ELF-1 (cell line): ENCODE measurements at regions not wholly inside any gene's neighbourhood (a gene's known extent, or its start where the extent isn't known, plus 50 kb on each side); places are given as distances from the start of the nearest gene placed in this dataset.

Experiments used
- DNase-seq: peaks from one replicate; pipeline ENCODE4 v3.0.0-alpha.2; 2016; ENCODE audit warnings: low read depth, low spot score

DNA sequence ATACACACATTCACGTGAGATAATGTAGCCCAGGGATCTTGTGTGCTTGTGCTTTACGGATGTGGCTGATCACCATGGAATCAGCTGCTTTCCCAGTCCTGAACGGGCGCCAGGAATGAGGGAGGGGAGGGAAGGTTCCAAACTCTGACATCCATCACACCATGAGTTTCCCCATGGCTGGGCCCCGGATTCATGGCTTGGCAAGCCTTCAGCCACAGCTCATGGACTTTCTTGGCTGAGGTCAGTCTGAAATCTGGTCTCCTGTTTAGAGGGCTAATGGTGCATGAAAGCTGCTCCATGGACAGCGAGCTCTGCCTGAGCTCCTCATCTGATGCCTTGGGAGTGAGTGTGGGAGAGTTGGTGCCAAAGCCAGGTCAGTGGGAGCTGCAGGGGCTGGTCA is 767.6 kb upstream of the EEF2KMT start:
- DNase-seq: no peak

DNA sequence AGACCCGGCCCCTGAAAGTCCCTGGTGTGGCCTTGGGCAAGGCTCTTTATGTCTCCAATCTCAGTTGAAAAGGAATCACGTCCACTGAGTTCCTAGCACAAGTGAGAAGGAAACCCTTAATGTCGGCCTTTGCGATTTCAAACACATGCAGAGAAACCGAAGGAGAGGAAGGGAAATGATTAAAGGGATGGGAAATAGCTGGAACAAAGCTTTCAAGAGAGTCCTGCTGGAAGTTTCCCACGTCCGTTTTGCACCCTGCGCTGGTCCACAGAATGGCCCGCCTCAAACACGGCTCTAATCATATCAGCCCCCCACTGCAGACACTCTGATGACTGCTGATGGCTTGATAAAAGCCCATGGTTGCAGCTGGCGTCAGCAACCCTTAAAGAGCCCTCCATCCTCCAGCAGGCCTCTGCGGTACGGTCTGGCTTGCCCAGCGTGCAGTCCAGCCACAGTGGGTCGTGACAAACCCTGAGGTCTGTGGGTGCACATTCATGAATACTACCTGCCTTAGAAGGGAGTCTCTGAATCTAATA is 765.5 kb upstream of the EEF2KMT start:
- no peak for DNase-seq

DNA sequence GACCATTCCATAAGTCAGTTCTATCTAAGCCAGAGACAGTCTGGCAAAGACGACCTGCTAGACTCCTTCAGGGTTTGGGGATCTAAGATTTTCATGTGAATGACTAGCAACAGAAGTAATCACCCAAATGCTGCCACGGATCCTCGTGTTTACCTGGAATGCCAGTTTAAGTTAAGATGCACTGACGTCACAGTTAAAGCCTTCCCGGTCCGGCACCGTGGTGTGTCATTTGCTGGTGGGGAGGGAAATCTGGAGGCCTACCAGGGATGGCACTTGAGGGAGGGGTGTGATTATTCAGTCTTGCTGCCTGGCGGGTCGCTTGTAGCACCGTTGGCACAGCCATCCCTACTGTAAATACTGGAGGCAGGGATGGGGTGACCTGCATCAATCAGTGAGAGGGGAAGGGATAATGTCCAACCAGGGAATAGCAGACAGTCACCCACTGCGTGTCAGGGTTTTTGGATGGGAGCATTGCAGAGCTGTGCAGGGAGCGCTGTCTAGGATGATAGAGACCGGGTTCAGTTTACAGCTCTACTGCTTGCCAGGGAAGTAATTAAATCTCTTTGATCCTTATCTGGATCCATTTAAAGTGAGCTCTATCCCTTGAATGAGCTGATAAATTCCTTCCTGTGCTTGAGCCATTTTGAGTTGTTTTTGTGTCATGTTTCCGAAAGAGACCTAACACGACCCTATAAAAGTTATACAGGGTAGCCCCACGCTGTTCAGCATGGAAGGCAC is 764.7 kb upstream of the EEF2KMT start:
- no peak for DNase-seq

DNA sequence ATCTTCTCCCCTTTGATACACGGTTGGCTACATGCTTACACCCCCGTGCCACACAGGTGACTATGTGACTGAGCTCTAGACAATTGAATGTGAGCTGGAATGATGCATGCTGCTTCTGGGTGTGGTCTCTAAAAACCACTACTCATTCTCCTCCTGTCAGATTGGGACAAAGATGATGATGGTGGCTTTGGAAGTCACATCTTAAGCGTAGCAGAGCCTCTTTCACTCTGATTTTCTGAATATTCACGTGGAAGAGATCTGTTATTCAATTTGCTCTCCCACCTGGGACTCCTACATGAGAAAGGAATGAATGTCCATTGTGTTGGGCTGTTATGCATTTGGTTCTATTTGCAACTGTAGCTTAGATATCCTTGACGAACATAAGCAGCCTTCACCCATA is 763.6 kb upstream of the EEF2KMT start:
- no peak for DNase-seq

DNA sequence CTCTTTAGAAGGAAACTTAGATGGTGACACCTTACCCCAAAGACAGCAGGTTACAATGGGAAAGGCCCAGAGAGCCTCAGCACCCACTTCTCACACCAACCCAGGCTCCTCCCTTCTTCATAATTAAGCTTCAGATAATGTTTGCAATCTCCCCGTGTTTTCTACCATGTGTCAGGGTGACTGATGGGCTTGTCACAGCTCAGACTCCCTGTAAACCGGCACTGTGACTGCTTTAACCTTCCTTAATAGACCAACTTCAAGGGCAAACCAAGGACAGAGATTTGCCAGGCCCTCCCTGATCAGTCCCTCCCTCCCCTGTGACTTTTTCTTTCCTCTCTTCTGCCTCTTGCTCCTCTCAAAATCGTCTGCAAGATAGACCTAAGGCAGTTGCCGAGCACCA is 760.6 kb upstream of the EEF2KMT start:
- DNase-seq: no peak

DNA sequence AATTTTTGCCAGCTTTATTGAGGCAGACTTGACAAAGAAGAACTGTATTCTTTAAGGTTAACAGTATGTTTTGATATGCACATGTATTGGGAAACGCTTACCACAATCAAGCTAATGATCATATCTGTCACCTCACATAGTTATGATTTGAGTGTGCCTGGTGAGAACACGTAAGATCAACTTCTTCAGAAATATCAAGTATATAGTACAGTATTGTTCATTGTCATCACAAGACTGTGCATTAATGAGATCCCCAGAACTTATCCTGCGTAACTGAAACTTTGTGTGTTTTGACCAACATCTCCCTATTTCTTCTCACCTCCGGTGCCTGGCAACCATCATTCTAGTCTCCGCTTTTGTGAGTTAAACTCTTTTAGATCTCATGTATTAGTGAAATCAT is 756.4 kb upstream of the EEF2KMT start:
- DNase-seq: no peak

DNA sequence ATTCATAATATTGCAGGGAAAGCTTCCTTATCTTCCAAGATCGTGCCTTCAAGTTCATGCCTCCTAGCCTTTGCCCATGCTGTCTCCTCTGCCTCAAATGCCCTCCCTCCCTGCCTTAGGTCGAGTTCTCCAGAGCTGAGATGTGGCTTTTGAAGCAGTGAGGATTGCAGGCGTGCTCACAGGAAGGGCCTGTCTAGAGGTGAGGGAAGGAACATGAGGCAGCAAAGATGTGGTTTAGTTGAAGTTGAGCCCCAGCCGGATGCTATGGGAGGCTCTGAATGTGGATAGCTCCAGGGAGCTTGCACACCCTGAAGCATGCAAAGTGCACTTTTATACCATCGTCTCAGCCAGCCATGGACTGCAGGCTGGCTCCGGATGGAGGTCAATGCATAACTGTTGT is 754.6 kb upstream of the EEF2KMT start:
- DNase-seq: no peak

DNA sequence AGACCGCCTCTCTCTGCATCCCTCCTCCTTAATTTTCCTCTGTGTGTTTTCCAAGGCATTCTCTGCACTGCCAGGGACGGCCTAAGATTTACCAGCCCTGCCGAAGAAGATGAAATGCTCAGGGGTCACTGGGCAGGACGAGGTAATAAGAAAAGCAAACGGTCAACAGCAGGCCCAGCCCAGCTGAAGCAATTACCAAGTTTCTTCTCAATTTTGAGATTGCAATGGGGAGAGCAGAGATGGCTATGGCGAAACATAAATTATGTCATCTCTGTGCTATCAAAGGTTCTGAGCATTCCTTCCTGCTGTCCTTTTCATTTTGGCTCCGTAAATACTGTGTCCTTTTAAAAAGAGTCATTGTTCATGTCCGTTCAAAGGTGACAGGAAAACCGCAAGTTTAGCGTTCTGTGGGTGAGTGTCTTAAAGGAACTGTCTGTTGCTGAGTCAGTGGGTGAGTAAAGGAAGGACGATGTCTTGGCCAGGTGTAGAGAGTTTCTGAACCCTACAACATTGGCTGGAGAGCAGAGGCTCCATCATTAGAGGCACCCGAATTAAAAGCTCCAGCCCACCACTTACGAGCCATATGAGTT is 753.9 kb upstream of the EEF2KMT start:
- no peak for DNase-seq

DNA sequence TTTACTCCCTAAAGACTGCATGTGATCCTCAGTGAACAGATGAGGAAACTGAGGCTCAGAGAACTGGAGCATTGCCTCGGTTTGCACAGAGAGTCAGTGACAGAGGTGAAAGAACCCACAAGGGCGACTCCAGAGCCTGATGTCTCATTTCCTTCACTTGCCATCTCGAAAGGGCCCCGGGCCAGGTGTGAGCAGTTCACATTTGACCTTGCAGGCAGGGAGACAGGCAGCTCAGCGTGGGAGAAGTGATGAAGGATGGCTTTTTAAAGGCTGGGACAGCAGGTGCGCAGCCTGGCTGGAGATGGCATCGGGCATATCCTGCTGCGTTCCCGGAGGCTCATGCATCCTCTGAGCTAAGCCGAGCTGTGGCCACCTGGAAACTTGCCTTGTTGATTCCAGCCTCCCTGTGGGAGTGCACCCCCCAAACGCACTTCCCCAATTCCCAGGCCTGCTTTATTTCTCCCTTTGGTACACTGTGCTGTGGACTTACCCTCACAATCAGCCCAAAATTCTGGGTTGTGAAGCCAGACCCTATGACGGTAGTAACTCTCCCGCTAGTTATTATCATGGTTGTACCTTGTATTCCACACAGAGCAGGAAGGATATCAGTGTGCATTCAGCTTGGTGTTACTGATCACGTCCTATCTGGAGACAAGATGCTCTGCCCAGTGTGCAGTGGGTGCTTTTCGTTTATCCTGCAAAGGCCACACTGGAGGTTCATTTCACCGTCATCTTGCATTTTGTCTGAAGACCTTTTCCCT is 753.2 kb upstream of the EEF2KMT start:
- no peak for DNase-seq

DNA sequence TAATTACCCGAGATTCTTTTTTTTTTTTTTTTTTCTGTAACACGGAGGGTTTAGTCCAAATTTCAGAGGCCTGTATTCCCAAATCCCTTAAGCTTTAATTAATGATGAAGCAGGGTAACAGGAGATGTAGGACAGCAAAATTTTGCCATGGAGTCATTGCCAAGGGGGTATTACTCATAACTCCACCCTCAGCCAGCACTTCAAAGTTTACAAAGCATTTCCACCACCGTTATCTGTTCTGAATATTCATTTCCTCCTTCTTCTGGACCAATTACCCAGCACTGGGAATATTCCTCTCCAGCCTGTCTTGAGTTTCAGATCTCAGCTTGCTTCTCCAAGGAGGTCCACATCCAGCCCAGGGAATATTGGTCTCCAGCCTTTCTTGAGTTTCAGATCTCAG is 747.5 kb upstream of the EEF2KMT start:
- DNase-seq: no peak

DNA sequence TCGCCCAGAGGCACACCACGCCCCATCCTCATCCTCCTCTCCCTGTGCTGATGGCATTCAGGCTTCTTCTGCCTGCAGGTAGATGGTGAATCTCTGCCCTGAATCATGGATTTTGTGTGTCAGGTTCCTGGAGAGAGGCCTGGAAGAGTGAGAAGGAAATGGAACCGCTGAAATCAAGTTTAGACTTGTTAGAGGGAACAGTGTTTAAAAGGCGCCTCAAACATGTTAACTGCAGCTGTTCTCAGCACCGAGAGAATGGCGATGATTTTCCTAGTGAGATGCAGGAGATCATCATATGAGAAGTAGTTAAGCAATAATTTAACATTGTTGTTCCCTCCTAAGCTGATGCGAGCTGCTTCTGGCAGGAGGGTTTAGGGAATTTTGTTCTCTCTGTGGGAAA is 744.4 kb upstream of the EEF2KMT start:
- no peak for DNase-seq

DNA sequence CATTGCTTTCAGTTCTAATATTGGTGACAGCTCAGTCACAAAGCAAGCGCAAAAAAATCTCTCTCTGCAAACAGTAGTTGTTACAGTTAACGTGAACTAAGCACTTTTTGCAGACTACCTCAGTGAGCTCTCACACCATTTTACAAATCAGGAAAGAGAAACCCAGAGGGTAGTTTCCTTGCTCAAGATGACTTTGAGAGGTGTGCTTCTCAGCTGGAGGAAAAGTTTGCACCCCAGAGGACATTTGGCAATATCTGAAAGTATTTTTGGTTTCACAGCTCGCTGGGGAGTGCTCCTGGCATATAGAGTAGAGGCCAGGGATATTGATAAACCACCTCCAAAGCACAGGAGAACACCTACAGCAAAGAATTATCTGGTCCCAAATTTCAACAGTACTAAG is 741.1 kb upstream of the EEF2KMT start:
- DNase-seq: no peak

DNA sequence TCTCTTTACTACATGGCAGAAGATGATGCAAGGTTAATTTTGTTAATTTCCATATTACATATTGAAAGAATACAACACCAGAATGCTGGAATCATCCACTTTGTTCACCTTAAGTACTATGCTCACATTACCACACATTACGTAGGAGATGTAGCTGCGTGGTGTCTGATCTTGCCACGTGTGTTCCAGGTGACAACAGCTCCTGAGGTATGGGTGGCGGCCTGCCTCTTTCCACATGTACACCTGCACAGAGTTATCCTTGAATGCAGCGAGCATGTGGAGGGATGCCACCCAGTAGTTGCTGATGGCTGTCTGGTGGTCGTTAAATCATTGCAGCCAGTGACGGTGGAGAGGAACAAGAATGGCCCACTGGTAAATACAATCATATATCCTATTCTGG is 740.5 kb upstream of the EEF2KMT start:
- DNase-seq: no peak

DNA sequence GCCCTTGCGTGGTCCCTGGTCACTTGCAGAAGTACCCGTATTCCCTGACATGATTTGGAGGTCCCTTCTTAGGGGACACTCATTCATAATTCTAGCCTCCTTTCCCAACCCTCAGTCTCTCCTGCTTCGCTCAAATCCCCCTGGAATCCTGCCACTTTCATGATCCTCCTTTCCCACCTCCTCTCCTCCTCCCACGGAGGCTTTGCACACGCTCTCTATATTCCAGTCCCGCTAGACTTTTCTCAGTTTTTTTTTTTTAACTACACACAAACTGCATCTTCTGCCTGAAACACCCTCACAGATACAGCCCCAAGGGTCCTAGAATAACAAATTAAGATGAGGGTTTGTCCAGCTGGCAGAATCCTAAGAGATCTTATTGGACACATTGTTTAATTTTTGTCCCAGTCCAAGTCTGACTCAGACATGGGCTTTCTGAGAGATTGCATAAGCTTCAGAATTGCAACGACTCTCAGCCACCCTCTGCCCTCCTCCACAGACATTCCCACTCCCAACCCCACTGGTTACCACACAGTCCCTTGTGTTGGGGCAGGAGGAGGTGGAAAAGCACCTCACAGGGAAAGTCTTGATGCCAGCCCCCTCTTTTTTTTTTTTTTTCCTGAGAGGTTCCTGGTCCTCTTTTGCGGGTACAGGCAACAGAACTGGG is 739.5 kb upstream of the EEF2KMT start:
- DNase-seq: no peak

DNA sequence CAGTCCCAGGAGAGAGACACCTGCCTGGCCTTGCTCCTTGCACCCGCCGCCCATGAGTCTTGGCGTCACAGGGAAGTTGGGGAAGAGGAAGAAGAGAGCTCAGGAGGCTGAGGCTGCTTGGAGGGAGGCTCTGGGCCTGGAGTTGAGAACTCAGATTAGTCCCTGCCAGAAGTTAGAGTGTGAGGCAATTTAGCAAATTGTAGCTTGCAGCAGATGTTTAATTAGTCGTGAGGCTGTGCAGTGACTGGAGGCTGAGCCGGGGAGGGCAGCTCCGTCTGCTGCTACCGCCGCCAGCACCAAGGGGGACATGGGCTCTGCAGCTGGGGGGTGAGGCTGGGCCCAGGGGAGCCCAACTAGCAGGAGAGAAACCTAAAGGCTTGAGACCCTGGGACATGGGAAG is 738.3 kb upstream of the EEF2KMT start:
- DNase-seq: no peak

DNA sequence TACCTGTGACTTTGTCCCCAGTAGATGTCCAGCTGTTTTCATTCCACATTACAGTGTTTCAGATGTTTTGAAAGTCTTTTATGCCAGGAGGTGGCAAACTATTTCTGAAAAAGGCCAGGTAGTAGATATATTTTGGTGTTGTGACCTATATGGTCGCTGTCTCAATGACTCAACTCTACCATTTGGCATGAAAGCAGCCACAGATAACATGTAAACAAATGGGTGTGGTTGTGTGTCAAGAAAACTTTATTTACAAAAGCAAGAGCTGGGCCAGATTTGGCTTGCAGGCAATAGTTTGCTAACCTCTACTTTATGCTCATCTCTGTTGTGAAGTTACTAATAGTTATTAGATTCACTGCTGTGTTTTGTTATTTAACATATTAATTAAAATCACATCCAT is 728.7 kb upstream of the EEF2KMT start:
- DNase-seq: no peak

DNA sequence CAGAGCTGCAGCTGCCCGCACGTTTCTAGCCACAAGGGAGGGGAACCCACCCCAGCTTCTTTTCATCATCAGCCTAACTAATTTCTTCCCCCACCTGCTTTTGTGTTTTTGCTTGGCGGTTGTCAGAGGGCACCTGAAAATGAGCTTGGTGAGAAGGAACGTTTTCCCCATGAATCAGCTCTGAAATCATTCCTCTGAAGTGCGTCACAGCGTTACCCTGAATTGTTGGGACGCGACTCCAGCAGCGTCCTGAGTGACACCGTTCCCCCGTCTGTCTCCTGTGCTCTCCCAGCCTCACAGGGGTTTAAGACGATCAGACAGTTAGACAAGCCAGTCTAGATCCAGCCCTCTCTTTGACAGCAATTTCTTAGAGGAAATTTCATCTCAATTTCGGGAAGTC is 722.9 kb upstream of the EEF2KMT start:
- no peak for DNase-seq

DNA sequence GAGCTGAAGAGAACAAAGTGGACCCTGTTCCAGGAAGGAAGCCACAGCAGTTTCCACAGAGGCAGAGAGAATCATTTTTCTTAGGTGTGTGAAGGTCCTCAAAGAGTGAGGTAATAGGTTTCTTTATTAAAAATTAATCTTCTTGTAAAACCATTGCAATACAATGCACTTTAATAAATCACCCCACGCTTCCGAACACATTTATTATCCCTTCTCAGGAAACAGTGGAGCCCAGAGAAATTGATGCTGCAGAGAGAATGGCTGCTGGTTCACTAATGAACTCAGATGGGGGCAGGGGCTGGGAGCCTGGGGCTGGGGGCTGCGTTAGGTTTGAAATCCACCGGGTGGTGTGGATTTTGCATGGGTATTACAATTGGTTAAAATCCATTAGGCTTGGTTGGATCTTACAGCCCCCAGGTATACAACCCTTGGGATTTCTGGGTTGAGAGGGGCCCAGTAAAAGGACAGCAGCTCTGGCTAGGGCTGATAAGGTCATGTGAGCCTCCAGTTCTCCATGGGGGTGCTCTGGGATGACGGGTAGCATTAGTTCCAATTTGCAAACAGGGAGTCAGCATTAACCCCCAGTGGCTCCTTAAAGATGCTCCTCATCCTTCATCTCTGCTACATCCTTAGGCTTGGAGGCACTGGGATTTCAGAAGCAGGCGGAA is 718.1 kb upstream of the EEF2KMT start:
- no peak for DNase-seq

DNA sequence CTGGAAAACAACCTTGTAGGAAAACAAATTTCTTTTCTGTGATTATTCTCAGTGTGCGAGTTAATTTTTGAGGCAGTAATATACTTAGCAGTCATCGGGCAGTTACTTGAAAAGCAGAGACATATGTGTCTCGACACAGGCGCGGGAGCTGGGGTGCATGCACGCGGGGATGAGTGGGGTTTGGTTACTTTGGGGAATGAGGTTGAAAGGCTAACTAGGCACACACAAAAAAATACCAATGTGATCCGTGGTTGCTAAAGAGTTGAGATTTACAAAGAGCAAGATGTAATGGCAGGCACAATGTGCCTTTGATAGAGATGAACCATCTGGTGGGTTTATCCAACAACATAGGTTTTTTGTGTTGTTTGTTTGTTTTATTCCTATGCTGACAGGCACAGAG is 703.8 kb upstream of the EEF2KMT start:
- DNase-seq: no peak

DNA sequence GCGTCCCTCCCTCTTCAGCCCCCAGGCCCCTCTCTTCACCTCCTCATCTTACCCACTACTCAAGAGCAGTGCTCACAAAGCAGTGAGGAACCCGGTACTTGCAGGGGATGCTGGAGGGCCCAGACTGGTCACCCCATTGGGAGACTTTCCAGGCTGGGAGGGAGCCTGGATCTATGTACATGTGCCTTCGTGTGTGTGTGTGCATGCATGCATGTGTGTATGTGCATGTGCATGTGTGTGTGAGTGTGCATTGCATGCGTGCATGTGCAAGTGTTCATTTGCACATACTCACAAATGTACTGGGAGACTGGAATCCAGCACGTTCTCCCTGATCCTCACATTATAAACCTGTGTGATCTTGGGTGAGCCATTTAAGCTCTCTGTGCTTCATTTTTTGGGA is 696.0 kb upstream of the EEF2KMT start:
- DNase-seq: no peak

DNA sequence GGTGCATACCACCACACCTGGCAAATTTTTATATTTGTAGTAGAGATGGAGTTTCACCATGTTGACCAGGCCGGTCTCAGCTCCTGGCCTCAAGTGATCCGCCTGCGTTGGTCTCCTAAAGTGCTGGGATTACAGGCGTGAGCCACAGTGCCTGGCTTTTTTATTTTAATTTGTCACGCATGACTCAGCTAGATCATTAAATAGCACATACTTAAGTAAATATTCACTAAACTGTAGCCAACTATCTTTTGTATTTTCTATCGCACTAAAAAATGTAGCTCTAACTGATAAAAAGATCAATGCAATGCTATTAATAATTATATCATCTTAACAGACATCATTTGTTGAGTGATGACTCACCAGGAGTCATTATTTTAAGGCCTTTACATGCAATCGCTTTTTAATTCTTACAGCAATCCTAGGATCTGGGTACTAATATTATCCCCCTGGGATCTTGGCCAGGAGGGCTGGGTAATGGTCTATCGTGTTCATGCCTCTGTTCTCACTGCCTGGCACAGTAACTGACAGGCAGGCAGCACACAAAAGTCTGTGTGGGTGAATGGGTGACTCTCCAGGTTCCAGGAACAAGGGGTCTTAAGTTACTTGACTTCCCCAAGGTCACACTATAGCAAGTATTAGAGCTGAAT is 693.5 kb upstream of the EEF2KMT start:
- no peak for DNase-seq
